HG02943 (cell line): ENCODE measurements at regions not wholly inside any gene's neighbourhood (a gene's known extent, or its start where the extent isn't known, plus 50 kb on each side); places are given as distances from the start of the nearest gene placed in this dataset.

ENCODE experiments used
- ATAC-seq: cut with Tn5 transposase; IDR thresholded peaks from one replicate; pipeline ENCODE4 v1.9.1; 2021; ENCODE audit warnings: mild to moderate bottlenecking, low read depth, moderate library complexity; ENCODE audit not compliant: unreplicated experiment

- ATAC-seq, result no peak
Measured at GRCh38 chrX:39731330-39731667, 366.5 kb downstream of the BCOR start.

GRCh38 chrX:39731735-39732134 is 366.0 kb downstream of the BCOR start:
- ATAC-seq, result no peak

- ATAC-seq, result no peak
Measured at GRCh38 chrX:39733745-39734144, 364.0 kb downstream of the BCOR start.

GRCh38 chrX:39734174-39734776 is 363.5 kb downstream of the BCOR start:
- ATAC-seq, result no peak

- no peak for ATAC-seq
Measured at GRCh38 chrX:39736216-39737211, 361.2 kb downstream of the BCOR start.

- no peak for ATAC-seq
Measured at GRCh38 chrX:39739585-39739984, 358.2 kb downstream of the BCOR start.

GRCh38 chrX:39740078-39740477 is 357.7 kb downstream of the BCOR start:
- ATAC-seq, result no peak

GRCh38 chrX:39741904-39742303 is 355.9 kb downstream of the BCOR start:
- no peak for ATAC-seq

- ATAC-seq, result no peak
Measured at GRCh38 chrX:39745818-39746217, 351.9 kb downstream of the BCOR start.

GRCh38 chrX:39749135-39749534 is 348.6 kb downstream of the BCOR start:
- no peak for ATAC-seq

GRCh38 chrX:39749728-39750127 is 348.0 kb downstream of the BCOR start:
- ATAC-seq, result no peak

- no peak for ATAC-seq
Measured at GRCh38 chrX:39750256-39750790, 347.4 kb downstream of the BCOR start.

- ATAC-seq, result no peak
Measured at GRCh38 chrX:39750848-39751247, 346.9 kb downstream of the BCOR start.

GRCh38 chrX:39752815-39753214 is 344.9 kb downstream of the BCOR start:
- no peak for ATAC-seq

GRCh38 chrX:39753293-39753996 is 344.3 kb downstream of the BCOR start:
- ATAC-seq, result no peak

GRCh38 chrX:39755143-39756032 is 342.4 kb downstream of the BCOR start:
- no peak for ATAC-seq

GRCh38 chrX:39756086-39756883 is 341.5 kb downstream of the BCOR start:
- ATAC-seq, result no peak

- no peak for ATAC-seq
Measured at GRCh38 chrX:39757971-39758370, 339.8 kb downstream of the BCOR start.

GRCh38 chrX:39758791-39759525 is 338.8 kb downstream of the BCOR start:
- no peak for ATAC-seq
